ENCODE measurements at regions not wholly inside any gene's neighbourhood (a gene's known extent, or its start where the extent isn't known, plus 50 kb on each side); places are given as distances from the start of the nearest gene placed in this dataset.
"Not testable (repeated sequence)": the region's sequence is repeated elsewhere in the genome, so short reads cannot be mapped to it uniquely, and the experiment has no call there.

DNA sequence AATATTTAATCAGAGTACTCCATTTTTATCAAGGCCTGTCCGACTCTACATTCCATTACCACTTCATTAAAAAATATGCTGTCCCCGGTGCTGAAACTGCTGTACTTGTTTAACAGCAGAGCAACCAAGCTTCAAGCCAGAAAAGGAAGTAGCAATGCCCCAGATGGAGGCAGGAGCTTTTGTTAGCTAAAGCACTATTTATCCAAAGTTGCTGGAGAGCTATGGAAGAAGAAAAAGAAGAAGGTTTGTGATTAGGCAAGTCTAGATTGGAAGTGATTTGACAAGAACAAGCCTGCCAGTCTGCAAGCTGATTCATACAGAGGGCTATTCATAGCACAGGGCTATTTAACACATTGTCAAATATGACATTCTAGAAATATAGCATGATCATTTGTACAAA is 160.9 kb upstream of the SPTLC3 start:
- no peak for DNase-seq

DNA sequence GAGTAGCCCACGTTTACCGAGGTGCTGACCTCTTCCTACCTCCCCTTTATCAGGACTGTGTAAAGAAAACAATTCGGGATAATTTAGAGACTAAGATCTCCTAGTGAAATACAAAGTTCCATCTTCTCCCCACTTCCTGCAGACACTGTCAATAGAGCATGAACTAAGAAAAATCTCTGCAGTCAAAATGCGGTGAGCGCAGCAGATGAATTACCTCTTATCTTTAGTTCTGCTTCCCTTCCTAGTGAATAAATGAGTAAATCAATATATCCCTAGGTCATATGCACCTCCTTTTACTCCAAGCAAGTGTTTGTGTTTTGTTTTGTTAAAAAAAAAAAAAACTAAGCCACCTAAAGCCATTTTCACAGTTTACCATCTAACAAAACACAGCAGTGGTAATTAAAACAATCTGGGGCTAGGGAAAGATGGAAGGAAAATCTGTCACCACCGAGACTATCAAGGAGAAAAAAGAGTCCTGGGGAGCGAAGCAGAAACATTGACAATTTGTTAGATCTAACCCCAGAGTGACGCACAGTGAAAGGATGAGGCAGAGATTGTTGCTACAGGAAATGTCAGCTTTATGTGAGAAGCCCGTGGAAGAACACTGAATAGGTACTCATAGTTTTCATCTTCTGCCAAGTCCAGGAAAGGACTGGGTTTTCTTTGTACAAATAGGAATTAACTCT is 159.4 kb upstream of the SPTLC3 start:
- DNase-seq: no peak

DNA sequence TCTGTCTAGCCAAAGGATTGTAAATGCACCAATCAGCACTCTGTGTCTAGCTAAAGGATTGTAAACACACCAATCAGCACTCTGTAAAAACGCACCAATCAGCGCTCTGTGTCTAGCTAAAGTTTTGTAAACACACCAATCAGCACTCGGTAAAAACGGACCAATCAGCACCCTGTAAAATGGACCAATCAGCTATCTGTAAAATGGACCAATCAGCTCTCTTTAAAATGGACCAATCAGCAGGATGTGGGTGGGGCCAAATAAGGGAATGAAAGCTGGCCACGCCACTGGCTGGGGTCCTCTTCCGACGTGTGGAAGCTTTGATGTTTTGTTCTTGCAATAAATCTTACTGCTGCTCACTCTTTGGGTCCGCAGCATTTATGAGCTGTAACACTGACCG is 151.1 kb upstream of the SPTLC3 start:
- DNase-seq: not testable (repeated sequence)

DNA sequence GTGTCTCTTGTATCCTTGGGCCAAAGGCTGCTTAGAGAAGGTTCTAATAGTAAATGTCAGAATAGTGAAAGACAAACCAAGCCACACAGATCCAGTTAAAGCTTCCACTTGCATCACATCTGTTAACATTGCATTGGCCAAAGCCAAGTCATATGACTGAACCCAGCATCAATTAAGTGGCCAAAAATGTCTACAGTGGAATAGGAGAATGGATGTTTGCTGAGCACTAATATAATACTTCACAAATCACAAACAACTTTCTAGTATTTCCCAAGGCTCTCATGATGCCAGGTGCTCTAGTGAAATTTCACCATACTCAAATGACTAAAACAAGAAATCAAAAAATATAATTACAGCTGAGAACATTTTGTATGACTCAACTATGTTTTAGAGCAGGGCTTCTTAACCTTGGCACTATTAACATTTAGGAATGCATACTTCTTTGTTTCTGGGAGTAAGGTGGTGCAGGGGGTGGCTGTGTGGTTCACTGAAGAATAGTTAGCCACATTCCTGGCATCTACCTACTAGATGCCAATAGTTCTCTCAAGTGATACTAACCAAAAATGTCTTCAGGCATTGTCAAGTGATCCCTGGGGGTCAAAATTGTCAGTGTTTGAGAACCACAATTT is 148.0 kb upstream of the SPTLC3 start:
- no peak for DNase-seq

DNA sequence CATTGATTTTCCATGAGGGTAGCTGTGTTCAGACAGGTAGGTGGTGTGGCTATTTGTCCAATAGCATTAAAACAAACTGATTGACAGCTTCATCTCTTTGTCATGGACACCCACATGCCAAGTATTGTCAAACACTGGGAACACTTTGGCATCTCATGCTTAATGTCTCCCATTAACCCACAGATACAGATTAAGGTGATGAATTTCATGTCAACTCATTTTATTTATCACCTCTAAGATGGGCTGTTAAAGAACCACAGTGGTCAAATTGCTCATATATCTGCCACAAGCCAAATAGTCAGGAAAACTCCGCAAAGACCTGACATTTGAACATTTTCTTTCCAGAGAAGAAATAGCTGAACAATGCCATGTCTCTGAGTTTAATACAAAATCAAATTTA is 139.1 kb upstream of the SPTLC3 start:
- DNase-seq: no peak

DNA sequence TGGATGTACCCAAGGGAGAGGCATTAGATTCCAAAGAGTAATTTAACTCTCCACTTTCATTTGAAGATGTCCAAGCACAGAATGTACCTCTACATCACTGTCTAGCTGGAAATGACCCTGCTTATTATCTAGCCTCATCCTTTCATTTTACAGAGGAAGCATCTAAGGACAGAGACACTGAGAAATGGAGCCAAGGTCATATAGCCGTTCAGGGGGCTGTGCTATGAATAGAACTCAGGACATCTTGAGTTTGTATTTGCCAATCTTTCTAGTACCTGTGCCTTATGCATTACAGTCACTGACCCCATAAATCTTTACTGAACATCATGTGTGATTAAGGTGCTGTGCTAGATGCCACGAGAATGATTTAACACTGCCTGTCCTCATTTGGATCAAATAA is 138.2 kb upstream of the SPTLC3 start:
- DNase-seq: no peak

DNA sequence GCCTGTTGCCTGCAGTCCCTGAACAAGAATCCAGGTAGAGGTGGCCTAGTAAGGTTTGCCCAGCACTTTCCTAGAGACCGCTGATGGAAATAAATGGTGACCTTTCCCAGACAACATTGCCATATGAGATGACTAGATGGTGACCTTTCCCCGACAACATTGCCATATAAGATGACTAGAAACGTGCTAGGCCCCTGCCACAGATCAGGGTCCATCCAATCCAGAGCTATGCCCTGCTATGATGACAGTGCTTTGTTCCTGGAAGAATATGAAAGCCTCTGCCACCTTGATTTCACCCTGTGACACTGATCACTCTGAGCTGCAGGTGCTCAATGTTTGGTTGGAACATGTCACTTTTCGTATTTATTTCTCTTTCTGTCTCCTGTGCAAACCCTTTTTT is 133.8 kb upstream of the SPTLC3 start:
- DNase-seq: no peak

DNA sequence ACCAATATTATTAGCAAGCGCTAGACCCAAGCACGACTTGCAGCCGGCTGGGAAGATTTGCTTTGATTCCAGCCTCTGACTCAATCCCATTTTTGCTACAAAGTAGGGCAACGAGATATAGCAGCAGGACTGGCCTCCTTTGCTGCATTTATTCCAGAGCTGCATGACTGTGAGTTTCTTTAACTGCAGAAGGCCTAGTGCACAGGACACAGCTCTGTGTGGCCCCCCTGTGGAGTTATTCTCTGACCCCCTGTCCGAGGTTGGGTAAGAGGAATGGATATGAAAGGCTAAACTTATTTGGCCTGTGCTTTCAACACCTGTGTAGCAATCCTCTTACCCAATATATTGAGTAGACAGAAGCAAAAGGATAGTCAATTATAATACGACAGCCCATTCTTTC is 133.3 kb upstream of the SPTLC3 start:
- DNase-seq: no peak

DNA sequence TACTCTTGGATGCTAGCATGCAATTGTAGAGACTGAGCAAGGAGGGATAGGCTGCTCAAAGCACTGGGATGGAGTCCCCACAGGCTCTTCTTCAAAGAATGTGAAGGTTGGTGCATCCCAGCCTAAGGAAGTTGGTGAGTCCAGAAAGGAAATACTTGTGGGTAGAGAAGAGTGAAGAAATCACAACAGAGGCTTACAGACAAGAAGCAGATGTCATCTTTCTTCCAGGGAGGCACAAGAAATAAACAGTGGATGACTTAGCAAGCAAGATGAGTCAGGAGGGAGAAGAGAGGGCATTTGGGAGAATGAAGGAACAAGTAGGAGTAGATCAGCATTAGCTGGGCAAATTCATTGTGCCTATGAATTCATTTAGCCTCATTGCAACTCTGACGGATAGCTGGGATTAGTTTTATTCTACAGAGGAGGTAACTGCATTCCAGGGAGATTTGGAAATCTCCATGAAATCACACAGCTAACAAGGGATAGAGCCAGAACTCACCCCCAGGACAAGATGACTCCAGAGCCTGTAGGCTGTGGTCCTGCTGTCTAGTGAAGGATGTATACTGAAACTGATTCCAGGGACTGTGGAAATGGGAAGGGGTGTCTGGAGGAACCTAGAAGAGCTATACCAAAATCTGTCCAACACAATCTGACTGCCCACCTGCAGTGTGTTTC is 125.8 kb upstream of the SPTLC3 start:
- DNase-seq: no peak

DNA sequence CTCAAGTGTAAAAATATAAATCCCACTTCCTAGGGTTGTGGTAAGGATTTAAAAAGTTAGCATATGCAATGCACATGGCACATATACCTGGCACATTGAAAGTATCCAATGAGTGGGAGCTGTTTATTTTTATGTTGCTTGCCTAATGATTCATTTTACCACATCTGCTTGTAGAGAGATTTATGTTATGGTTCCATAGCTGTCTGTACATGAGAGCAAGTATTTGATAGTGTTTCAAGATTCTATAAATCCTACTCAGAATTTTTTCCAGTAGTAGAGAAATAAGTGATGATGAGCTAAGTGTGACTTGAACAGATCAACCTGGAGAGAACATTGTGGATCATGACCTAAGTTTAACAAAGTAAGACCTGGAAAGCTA is 125.3 kb upstream of the SPTLC3 start:
- no peak for DNase-seq

DNA sequence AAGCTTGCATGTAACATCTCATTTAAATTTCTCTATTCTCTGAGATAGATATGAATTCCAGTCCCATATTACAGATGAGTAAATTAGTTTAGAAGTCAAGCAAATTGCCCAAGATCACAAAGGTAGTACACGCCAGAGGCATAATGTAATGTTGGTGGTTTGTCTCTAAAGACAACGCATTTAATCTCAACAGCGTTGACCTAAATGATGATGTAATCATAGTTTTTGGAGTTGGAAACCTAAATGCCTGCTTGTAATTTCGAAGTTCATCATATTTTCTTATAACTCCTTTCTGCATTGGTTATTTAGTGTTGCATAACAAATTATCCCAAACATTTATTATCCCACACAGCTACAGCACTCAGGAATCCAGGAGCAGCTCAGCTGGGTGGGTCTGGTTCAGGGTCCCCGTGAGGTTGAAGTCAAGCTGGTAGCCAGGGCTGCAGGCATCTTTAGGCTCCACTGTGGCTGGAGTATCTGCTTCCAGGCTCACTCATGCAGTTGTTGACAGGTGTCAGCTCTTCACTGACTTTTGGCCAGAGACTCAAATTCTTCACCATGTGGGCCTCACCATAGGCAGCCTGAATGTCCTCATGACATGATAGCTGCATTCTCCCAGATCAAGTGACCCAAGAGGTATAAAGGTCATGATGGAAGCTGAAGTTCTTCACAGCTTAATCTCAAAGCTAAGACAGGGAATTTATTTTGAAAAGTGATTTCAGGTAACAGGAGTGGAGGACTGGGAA is 122.0 kb upstream of the SPTLC3 start:
- no peak for DNase-seq

DNA sequence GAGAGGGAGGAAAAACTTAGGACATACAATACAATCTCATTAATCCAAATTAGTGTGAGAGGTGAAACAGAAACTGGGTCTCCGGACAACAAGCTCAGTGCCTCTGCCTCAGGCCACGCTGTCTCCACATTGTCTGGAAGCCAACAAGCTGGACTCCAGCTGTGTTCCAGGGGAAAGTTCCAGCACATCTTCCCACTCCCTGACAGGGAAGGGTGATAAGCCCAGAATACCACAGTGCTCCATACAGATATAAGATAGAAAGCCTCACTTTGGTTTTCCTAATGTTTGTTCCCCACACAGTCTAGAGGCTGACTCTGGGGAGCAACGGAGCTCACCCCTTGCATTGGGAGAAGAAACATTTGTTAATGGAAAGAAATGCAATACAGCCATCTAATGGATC is 117.1 kb upstream of the SPTLC3 start:
- DNase-seq: no peak

DNA sequence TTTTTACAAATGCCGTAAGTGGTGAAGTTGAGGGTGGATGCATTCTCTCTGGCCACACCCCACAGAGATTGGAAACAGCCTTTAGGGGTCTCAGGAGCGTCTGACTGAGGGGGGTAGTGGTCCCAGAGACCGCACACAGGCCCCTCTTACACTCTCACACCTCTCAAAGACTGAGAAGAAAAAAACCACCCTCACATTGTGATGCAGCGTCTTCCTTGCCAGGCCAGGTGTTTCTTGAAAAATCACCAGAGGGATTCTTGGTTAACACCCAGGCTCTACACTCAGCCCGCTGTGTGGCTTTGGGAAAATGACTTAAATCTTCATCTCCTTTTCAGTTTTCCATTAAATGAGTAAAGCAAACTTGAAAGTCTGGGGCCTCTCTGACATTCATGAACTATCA is 115.8 kb upstream of the SPTLC3 start:
- DNase-seq: no peak

DNA sequence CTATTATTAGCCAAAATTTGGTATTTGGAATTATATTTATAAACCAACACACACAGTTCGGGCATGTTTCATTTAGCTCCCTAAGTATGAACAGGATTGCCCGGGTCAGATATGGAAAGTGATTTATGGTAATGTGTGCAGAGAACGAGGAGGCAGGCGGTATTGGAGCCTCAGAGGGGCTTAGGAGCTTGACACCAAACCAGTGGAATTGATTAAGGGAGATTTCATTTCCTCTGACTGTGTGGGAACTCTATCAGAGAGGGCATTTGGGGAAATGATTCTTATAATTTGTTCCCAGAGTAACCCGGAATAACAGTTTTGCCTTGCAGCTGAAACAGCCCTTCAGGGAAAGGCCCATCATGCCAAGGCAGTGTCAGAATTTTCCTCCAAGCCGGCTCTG is 115.1 kb upstream of the SPTLC3 start:
- no peak for DNase-seq

DNA sequence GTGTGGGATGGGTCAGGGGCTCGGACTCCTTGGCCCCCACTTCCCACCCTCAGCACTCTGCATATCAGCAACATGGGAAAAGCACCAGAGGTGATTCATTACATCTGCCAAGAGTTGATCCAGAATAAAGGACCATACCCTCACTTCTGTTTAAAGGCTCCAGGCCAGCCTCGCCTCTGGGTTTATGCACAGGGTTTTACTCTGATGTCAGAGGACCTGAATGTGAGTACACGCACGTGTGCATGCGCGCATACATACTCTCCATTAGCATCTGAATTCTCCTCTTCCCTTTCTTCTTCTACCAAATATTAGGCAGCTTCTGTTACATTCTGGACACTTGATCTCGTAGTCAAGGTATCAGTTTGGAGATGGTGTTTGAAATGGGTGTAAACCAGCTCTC is 114.7 kb upstream of the SPTLC3 start:
- no peak for DNase-seq

DNA sequence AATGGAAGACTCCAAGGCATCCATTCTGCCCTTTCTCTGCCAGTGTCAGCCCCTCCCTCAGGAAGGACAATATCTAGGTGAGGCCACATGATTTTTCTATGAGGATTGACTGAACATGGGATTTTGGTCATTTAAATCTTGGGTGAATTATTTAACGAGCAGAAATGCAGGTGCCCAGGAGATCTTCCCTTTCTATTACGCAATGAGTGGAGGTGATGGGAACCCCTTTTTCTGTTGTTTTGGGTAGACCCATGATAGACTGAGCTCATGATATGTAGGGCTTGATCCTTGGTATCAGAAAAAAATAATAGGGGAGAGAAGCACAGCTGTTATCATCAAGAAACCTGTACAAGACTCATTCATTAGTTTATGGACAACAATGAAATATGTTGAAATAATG is 112.6 kb upstream of the SPTLC3 start:
- DNase-seq: no peak

DNA sequence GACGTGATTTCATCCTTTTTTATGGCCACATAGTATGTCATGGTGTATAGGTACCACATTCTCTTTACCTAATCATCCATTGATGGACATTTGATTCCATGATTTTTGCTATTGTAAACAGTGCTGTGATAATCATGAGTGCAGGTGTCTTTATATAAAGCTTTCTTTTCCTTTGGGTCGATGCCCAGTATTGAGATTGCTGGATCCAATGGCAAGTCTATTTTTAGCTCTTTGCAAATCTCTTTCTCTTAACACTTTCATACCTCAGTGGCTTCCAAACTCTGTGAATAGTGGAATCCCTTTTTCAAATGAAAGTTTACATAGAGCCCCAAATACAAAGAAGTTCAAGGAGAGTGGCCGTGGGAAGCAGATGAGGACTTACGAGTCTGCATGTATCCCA is 105.8 kb upstream of the SPTLC3 start:
- DNase-seq: no peak

DNA sequence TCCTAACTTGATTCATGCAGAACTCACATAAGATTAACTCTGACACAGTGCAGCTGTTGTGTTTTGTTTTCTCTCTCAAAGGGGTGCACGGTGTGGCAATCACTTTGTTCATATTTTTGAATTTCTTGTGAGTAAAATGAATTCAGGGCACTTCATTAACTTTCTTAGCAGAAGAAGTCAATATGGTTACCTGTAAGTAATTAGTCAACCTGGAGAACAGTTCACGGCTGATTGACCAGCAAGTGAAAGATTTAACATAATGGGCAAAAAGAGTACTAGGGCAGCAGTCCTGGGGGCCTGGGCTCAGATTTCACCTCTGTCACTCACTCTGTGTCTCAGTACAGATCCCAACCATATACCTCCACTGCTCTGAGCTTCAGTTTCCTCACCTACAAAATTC is 102.4 kb upstream of the SPTLC3 start:
- no peak for DNase-seq

DNA sequence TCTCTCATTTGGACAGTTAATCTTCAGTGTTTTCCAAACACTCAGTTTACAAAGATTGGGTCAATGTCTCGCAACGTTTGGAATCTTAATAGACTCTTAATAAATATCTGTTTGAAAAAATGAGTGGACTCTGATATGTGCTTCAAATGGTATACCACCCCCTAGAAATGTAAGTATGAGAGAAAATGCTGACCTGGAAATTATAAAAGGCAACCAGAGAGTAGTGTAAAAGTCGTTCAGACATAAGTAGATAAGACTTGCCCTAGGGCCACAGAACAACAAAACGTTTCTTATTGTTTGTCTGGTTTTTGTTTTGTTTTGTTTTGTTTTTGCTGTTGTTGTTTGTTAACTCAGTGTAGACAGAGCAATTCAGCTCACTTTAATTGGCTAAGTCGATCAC is 97.4 kb upstream of the SPTLC3 start:
- no peak for DNase-seq

DNA sequence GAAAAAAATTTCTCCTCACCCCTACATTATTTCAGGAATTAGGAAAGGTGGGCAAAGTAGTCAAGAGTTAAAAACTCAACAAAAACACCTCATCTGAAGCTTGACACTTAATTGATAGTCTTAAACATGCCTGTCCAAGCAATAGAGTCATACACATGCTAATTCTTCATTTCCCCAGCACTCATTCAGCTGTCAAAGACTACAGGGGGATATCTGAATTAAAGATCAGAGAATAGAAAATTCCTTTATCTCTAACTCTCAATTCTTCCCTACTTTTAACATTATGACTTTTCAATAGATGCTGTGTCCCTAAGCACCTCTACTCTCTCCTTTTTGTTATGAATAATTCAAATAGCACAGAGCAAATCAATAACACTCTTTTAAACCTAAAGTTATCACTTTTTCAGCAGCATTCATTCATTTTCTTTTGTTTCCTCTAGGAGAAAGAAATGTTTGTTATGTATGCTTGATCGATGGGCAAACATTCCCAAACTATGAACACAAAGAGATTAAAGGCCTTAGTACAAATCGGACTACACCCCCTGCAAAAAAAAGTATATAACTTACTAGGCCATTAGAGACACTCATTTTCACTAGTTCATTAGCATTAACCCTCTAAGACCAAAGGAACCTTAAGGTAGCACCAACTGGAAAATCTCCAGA is 94.9 kb upstream of the SPTLC3 start:
- no peak for DNase-seq

DNA sequence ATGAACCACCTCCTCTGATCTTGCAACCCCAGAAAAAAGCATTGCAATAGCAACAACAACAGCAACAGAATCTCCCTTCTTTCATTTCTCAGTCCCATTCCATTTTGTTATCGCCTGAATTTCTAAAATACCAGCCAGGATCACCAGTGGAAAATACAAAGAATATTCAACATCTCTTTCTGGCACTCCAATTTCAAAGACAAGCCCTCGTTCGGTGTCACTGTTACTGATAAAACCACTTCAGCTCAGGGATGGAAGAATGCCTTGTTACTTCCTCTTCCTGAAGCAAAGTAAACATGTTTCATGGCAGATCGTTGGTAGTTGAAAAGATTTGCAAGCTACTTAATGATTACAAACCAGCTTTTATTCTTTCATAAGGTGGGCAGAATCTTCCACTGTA is 94.0 kb upstream of the SPTLC3 start:
- DNase-seq: no peak

DNA sequence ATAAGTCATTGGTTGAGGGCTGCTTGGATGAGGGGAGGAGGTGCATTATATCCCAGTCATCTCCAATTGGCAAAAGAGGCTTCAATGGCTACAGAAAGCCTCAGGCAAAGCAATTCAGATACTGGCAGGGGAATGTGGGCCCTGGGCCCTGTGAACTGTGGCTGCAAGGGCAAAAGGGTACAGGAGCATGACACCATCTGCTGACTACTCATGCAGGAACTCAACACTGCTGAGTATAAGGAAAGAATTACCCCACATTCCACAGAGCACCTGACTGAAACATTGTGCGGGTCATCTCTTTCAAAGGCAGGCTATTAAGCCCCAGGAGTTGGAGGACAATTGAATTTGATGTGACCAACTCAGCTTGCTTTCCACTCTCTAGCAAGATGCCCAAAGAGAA is 92.1 kb upstream of the SPTLC3 start:
- no peak for DNase-seq

DNA sequence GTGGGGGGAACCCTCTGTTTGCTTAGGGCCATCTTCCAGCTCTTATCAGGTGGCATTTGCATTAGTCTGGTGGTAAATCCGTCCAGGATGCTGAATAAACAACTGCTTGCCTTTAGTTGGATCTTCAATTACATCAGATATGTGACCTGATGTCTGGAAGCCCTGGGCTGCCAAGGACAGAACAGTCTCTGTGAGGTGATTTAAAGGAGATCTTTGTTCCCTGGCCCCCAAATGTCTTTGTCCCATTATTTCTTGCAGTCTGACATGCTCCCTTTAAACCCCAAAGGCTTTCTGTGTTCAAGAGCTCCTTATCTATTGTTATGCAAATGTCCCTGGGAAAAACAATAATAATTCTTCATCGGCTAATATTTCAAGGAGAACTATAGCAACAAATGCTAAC is 84.6 kb upstream of the SPTLC3 start:
- no peak for DNase-seq
